Left hindlimb (tissue), 1 donor: ENCODE measurements at regions not wholly inside any gene's neighbourhood (a gene's known extent, or its start where the extent isn't known, plus 50 kb on each side); places are given as distances from the start of the nearest gene placed in this dataset.
"Not testable (repeated sequence)": the region's sequence is repeated elsewhere in the genome, so short reads cannot be mapped to it uniquely, and the experiment has no call there.

Experiments
- DNase-seq: peaks from one replicate; pipeline ENCODE4 v3.0.0-alpha.2; 2018

- no peak for DNase-seq
These were observed 90.1 kb upstream of the AFDN start for GRCh38 chr6:167736486-167737204.

- DNase-seq = no peak
These were observed 89.4 kb upstream of the AFDN start for GRCh38 chr6:167737205-167737830.

GRCh38 chr6:167738386-167738785 is 88.3 kb upstream of the AFDN start:
- no peak for DNase-seq

- no peak for DNase-seq
These were observed 86.8 kb upstream of the AFDN start for GRCh38 chr6:167739721-167740475.

DNA sequence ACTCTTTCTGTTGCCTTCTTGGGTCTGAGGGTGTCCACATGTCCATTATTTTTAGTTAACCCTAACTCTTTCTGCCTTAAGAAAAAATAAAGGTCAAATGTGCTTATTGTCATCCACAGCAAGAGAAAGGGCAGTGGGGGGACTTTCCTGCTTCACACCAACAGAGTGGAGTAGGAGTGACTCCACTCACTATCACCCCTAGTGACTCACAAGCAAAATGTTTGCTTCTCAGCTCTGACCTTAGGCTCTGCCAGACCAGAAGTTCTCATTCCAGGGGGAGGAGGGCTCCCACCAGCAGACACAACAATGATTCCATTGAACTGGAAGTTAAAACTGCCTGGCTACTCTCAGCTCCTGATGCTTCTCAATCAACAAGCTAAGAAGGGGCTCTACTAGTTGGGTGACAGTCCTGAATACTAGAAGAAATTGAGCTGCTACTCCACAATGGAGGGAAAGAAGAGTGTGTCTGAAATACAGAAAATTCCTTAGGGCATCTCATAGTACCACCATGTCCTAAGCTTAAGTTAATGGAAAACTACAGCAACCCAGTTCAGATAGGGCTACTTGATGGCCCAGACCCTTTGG is 83.9 kb upstream of the AFDN start:
- no peak for DNase-seq

GRCh38 chr6:167744681-167745669 is 81.7 kb upstream of the AFDN start:
- DNase-seq = no peak

DNA sequence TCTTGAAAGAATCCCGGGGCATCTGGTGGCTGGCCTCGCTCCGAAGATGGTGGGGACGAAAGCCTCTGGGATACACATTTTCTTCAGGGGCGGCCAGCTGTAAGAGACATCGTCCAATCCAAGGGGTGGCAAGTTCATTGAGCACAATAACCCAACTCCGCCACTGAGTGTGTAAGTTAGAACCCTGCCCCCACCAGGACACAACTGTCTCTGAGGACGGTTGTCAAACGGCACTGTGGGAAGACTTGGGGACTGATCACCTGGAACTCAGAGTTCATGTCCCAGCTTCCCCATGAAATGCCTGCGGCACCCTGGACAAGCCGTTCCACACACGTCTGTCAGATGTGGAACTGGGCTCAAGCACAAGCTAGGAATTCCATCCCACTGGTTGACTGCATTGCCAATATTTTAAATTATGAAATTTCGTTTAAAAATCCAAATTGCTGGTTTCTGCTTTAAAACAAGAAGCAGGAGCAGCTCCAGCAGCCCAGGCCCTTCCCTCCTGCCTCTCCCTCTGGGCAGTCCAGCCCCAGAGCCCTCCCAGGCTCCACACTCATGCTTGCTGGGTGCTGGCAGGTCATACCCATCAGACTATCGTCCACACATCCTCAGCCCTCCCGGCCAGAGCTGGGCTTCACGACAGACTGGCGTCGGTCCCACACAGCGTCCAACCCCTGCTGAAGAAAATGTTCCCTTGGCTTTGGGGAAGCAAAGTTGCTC is 80.9 kb upstream of the AFDN start:
- no peak for DNase-seq

GRCh38 chr6:167746390-167746907 is 80.3 kb upstream of the AFDN start:
- DNase-seq = no peak

DNA sequence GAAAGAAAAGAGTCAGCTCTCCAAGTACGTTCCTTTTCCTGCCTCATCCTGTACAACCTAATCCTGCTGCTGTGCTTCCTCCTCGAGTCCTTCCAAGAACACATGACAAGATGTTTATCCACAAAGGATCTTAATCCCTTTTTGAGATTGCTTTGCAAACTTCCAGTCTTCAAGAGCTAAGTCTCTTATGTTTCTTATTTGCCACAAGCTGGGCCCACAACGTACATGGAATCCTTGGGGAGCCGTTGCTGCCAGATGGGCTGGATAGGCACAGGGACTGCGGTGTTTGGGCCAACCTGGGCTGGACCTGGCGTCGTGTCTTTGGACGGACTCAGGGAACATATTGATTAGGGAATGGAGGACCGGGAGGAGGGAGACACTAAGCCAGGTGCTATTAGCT is 79.7 kb upstream of the AFDN start:
- no peak for DNase-seq

DNA sequence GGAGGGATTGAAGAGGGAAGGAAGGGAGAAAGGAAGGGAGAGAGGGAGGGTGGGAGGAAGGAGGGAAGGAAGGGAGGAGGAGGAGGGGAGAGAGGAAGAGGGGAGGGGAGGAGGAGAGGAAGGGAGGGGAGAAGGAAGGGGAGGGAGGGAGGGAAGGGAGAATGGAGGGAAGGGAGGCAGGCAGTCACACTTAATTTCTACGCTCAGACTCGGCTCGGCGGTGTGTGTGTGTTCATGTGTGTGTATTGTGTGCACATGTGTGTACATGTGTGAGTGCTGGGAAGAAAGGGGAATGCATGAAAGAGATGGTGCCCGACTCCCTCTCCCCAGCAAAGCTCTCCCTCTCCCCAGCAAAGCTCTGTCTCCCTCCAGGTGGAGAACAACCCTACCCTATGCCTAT is 79.1 kb upstream of the AFDN start:
- no peak for DNase-seq

DNA sequence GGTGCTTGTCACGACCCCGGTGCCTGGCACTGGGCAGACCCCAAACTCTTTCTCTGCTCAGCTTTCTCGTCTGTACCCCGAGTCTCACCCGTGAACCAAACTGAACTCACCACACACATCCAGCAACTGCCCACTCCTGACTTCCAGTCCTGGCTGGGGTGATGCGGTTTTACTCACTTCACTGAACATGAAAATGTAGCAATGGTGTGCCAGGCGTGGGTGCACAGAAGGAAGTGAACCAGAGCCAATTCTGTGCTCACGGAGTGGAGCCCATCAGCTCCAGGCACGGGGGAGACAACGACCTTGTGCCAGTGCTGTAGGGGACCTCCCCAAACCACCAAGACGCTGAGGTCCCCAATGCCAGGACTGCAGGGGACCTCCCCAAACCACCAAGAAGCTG is 78.7 kb upstream of the AFDN start:
- DNase-seq = no peak

DNA sequence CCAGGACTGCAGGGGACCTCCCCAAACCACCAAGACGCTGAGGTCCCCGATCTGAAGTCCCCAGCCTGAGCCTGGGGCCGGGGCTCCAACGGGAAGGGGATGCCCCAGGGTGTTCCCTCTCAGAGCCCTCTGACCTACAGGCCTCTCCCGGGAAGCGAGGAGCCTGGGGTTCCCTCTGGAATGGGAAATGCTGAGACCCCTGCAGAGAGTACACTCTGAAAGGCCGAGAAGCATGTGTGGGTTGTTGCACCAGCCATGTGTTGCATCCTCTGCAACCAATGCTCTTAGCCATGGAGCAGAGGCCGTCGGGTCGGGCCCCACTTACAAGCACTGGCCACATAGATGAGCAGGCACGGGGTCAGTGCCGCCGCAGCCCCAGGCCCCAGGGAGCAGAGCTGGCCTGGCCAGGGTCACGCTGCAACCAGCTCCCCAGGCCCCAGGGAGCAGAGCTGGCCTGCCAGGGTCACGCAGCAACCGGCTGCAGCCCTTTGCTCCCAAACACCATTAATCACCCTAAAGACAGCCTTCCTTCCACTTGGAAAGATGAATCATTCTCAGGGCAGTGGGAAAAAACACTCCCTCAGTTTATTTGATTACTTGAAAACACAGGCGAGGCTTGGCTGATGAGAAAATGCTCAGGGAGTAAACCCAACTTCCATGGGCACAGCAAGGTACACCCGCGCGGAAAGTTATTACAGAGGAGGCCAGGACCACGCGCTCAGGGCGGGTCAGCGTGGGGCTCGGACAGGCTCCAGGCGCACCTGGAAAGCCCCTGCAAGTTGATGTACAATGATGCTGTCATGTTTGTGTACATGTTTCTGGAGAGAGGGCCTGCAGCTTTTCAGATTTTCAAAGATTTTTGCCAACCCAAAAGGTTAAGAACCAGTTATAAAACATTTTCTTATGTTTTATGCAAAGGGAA is 78.0 kb upstream of the AFDN start:
- DNase-seq = no peak

DNA sequence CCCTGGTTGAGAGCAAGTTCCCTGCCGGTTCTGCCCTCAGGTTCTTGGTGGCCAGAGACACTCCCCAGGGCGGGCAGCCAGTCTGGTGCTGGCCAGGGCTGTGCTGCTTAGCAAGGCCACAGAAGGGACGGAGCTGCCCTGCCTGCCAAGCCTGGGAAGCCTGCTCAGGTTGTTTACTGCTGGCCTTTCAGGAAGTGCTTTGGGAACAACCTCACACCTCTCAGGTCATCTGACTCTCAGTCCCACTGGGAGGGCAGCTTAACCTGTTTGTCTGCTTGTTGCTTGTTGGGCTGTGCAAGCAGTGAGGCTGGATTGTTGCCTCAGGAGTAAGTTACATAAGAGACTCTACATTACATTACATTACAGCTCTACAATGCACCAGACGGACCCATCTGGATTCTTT is 75.8 kb upstream of the AFDN start:
- no peak for DNase-seq

GRCh38 chr6:167751579-167752115 is 75.1 kb upstream of the AFDN start:
- DNase-seq = no peak

DNA sequence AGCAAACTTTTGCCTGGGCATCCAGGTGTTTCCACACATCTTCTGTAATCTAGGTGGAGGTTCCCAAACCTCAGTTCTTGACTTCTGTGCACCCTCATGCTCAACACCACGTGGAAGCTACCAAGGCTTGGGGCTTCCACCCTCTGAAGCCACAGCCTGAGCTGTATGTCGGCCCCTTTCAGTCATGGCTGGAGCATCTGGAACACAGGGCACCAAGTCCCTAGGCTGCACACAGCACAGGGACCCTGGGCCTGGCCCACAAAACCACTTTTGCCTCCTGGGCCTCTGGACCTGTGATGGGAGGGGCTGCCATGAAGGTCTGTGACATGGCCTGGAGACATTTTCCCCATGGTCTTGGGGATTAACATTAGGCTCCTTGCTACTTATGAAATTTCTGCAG is 73.4 kb upstream of the AFDN start:
- DNase-seq = not testable (repeated sequence)

DNA sequence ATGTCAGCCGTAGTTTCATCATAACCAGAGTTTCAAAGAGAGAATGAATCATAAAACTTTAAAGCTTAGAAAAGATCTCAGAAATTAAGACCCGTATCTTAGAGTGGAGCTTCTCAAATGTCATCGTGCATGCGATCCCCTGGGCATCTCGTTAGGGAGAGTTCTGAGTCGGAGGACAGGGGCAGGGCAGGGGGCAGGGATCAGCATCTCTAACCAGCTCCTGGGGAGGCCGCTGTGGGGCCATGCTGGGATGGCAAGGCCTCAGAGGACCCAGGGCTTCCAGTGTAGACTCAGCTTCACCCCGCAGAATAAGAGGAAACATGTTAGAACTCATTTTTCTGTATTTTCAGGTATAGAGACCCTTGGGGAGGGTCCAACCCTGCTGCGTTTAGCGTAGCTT is 72.0 kb upstream of the AFDN start:
- DNase-seq = no peak

GRCh38 chr6:167755461-167755860 is 71.2 kb upstream of the AFDN start:
- no peak for DNase-seq

- DNase-seq = no peak
These were observed 70.1 kb upstream of the AFDN start for GRCh38 chr6:167756597-167756996.

- DNase-seq = no peak
These were observed 69.5 kb upstream of the AFDN start for GRCh38 chr6:167757249-167757648.

DNA sequence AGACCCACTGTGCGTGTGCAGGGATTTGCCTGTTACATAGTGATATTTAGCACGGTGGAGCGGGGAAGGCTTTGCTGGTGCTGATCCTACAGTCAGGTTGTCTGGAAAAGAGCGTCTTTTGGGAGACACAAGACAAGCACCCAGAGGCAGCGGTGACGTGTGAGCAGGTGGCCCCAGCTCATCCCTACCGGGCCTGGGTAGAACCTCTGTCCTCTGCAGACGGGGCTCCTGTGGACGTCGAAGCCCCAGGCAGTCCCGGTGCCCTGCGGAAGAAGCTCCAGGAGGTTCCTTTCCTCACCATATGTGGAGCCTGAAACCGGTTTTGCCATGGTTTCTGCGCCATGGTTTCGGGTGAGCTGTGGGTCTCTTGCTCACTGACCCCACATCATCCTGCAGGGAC is 68.9 kb upstream of the AFDN start:
- no peak for DNase-seq
